OCI-LY3 (cell line): ENCODE measurements at regions not wholly inside any gene's neighbourhood (a gene's known extent, or its start where the extent isn't known, plus 50 kb on each side); places are given as distances from the start of the nearest gene placed in this dataset.

ENCODE experiments used
- H2AFZ ChIP-seq: fragments of 200-600, 300-600 bp; shearing (Covaris generic); 2 replicates; pipeline ENCODE4 v1.6.0; 2014; ENCODE audit warnings: antibody characterized with exemption, low read depth, low read length
- H3K27ac ChIP-seq: fragments of 200-600, 300-600 bp; sonication (generic); 2 replicates; pipeline ENCODE4 v1.5.1; 2014; ENCODE audit warnings: mild to moderate bottlenecking, low read length, moderate library complexity, mixed read lengths
- H3K27me3 ChIP-seq: fragments of 200-600, 300-600 bp; sonication (generic); 2 replicates; pipeline ENCODE4 v1.6.1; 2014; ENCODE audit warnings: low read depth, low read length, mixed read lengths
- H3K36me3 ChIP-seq: fragments of 200-600, 300-600 bp; sonication (generic); replicated peaks from 2 replicates; pipeline ENCODE3; 2014; ENCODE audit warnings: low read depth, low read length, mixed read lengths
- H3K4me1 ChIP-seq: fragments of 300-600, 200-600 bp; sonication (generic); 2 replicates; pipeline ENCODE4 v1.6.1; 2014; ENCODE audit warnings: low read length, mixed read lengths
- H3K4me2 ChIP-seq: fragments of 200-600, 300-600 bp; sonication (generic); 2 replicates; pipeline ENCODE4 v1.6.1; 2014; ENCODE audit warnings: low read length, mixed read lengths
- H3K4me3 ChIP-seq: fragments of 300-600, 200-600 bp; sonication (generic); 2 replicates; pipeline ENCODE4 v1.5.1; 2014; ENCODE audit warnings: antibody characterized with exemption, mild to moderate bottlenecking, low read length, moderate library complexity
- H3K79me2 ChIP-seq: fragments of 300-600, 200-600 bp; shearing (Covaris generic); 2 replicates; pipeline ENCODE4 v1.6.1; 2014; ENCODE audit warnings: mild to moderate bottlenecking, low read length, mixed read lengths
- H3K9ac ChIP-seq: fragments of 300-600, 200-600 bp; shearing (Covaris generic); 2 replicates; pipeline ENCODE4 v1.6.0; 2014; ENCODE audit warnings: mild to moderate bottlenecking, low read length, moderate library complexity
- H3K9me3 ChIP-seq: fragments of 200-600, 300-600 bp; shearing (Covaris generic); 2 replicates; pipeline ENCODE4 v1.6.1; 2014; ENCODE audit warnings: low read length, mixed read lengths; ENCODE audit not compliant: insufficient read depth
- H4K20me1 ChIP-seq: fragments of 200-600, 300-600 bp; sonication (generic); 2 replicates; pipeline ENCODE4 v1.6.1; 2016; ENCODE audit warnings: low read length, mixed read lengths; ENCODE audit not compliant: insufficient read depth
- CTCF ChIP-seq: fragments of 200-600, 300-600 bp; sonication (generic); IDR thresholded peaks from 2 replicates; pipeline ENCODE4 v1.5.1; 2014; ENCODE audit warnings: antibody characterized with exemption, low read length, low read depth
- EZH2phosphoT487 ChIP-seq: fragments of 200-600 bp; shearing (Covaris generic); IDR thresholded peaks from 2 replicates; pipeline ENCODE4 v1.6.1; 2018; ENCODE audit warnings: antibody characterized with exemption, mixed run types, low read depth

- no peaks in the 10 kb centered on the region for H3K9me3 ChIP-seq
- no peaks in the 10 kb centered on the region for H3K79me2 ChIP-seq
- TF ChIP-seq EZH2phosphoT487 (no peak), CTCF (no peak)
Measured at GRCh38 chr13:46498650-46499049, 54.3 kb upstream of the LRCH1 start.

GRCh38 chr13:46496086-46496485 is 56.9 kb upstream of the LRCH1 start:
- no peaks in the 10 kb centered on the region for H3K36me3 ChIP-seq
- H3K9me3 ChIP-seq, result no peaks in the 10 kb centered on the region
- H3K4me1 ChIP-seq, result peaks cover 13% of the 10 kb centered on the region; the same call in 1 of the 2 replicates
- no peak overlapping the region for H3K27ac ChIP-seq
- H3K4me3 ChIP-seq, result no peak overlapping the region
- no peak overlapping the region for H3K4me2 ChIP-seq
- H4K20me1 ChIP-seq, result no peaks in the 10 kb centered on the region
- TF ChIP-seq EZH2phosphoT487 (no peak), CTCF (no peak)
- no peak overlapping the region for H3K9ac ChIP-seq
- no peaks in the 10 kb centered on the region for H3K27me3 ChIP-seq
- H3K79me2 ChIP-seq, result no peaks in the 10 kb centered on the region
- no peak overlapping the region for H2AFZ ChIP-seq

More at GRCh38 chr13:46498650-46499049, 54.3 kb upstream of the LRCH1 start:
- H3K4me3 ChIP-seq, result no peak overlapping the region
- H2AFZ ChIP-seq, result no peak overlapping the region
- no peak overlapping the region for H3K4me2 ChIP-seq
- H3K36me3 ChIP-seq, result no peaks in the 10 kb centered on the region
- H3K4me1 ChIP-seq, result peaks cover 13% of the 10 kb centered on the region; the same call in 1 of the 2 replicates
- H3K27me3 ChIP-seq, result no peaks in the 10 kb centered on the region
- H4K20me1 ChIP-seq, result no peaks in the 10 kb centered on the region
- H3K27ac ChIP-seq, result no peak overlapping the region
- no peak overlapping the region for H3K9ac ChIP-seq

GRCh38 chr13:46495651-46496050 is 57.3 kb upstream of the LRCH1 start:
- no peaks in the 10 kb centered on the region for H3K79me2 ChIP-seq
- no peak overlapping the region for H3K9ac ChIP-seq
- no peak overlapping the region for H2AFZ ChIP-seq
- H3K4me3 ChIP-seq, result no peak overlapping the region
- no peak overlapping the region for H3K4me2 ChIP-seq
- H3K36me3 ChIP-seq, result no peaks in the 10 kb centered on the region
- no peak overlapping the region for H3K27ac ChIP-seq
- TF ChIP-seq EZH2phosphoT487 (no peak), CTCF (no peak)
- peaks cover 13% of the 10 kb centered on the region; the same call in 1 of the 2 replicates for H3K4me1 ChIP-seq
- no peaks in the 10 kb centered on the region for H3K27me3 ChIP-seq
- H3K9me3 ChIP-seq, result no peaks in the 10 kb centered on the region
- no peaks in the 10 kb centered on the region for H4K20me1 ChIP-seq

- Histone ChIP-seq H3K9ac (no peak overlapping the region), H3K9me3 (no peaks in the 10 kb centered on the region), H3K4me3 (no peak overlapping the region), H3K27ac (no peak overlapping the region), H3K4me2 (no peak overlapping the region), H2AFZ (no peak overlapping the region), H3K79me2 (no peaks in the 10 kb centered on the region), H3K36me3 (no peaks in the 10 kb centered on the region), H3K4me1 (peaks cover 17% of the 10 kb centered on the region), H4K20me1 (no peaks in the 10 kb centered on the region), H3K27me3 (no peaks in the 10 kb centered on the region)
- TF ChIP-seq EZH2phosphoT487 (no peak), CTCF (no peak)
Measured at GRCh38 chr13:46495066-46495465, 57.9 kb upstream of the LRCH1 start.
